GM13976 (cell line): ENCODE measurements at regions not wholly inside any gene's neighbourhood (a gene's known extent, or its start where the extent isn't known, plus 50 kb on each side); places are given as distances from the start of the nearest gene placed in this dataset.

Source experiments
- DNase-seq: peaks from one replicate; pipeline ENCODE4 v3.0.0; 2012; ENCODE audit warnings: low spot score
- in situ Hi-C: fragments of 300-500 bp; cut with MboI; formaldehyde crosslinking; loops from one replicate; pipeline ENCODE4 v1.12.0; 2022; ENCODE audit warnings: low sequenced_read_pairs, mixed read lengths, inconsistent platforms; ENCODE audit not compliant: unreplicated experiment
- TF ChIP-seq, protein P1 (sequence below): IDR thresholded peaks from 2 replicates; pipeline ENCODE4 v1.5.1; 2012; ENCODE audit warnings: borderline replicate concordance, mild to moderate bottlenecking; ENCODE audit not compliant: insufficient read depth; ENCODE audit errors: extremely low read depth, missing control alignments, control extremely low read depth

DNA sequence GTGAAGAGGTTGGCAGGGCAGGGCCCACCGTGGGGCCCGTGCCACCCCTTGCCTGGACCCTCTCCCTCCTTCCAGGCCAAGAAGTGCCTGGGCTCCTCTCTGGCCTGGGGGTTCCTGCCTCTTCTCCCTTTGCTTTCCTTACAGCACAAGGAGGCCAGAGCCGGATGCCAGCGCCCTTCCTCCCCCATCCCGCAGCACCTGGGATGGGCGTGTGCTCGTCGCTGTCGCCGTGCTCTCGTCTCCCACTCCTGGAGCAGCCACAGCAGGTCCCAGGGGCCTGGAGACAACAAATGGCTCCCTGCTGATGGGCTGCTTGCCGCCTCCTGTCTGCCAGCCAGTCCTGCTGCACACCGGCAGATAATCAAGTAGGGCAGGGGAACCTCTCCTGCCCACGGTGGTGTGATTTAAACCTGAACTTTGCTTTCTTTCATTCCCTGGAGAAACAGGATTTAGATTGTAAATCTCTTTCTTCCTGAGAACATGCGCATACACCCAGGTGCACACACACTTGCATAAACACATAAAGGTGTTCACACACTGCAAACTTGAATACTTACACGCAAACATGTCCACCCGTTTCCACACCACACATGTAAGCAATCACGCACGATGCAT is 50.8 kb upstream of the POU3F1 start:
- in situ Hi-C loops = no loop called here
- DNase-seq = no peak
- TF ChIP-seq, protein P1, sequence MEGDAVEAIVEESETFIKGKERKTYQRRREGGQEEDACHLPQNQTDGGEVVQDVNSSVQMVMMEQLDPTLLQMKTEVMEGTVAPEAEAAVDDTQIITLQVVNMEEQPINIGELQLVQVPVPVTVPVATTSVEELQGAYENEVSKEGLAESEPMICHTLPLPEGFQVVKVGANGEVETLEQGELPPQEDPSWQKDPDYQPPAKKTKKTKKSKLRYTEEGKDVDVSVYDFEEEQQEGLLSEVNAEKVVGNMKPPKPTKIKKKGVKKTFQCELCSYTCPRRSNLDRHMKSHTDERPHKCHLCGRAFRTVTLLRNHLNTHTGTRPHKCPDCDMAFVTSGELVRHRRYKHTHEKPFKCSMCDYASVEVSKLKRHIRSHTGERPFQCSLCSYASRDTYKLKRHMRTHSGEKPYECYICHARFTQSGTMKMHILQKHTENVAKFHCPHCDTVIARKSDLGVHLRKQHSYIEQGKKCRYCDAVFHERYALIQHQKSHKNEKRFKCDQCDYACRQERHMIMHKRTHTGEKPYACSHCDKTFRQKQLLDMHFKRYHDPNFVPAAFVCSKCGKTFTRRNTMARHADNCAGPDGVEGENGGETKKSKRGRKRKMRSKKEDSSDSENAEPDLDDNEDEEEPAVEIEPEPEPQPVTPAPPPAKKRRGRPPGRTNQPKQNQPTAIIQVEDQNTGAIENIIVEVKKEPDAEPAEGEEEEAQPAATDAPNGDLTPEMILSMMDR = no peak
